ENCODE measurements at regions not wholly inside any gene's neighbourhood (a gene's known extent, or its start where the extent isn't known, plus 50 kb on each side); places are given as distances from the start of the nearest gene placed in this dataset.
"Not testable (repeated sequence)": the region's sequence is repeated elsewhere in the genome, so short reads cannot be mapped to it uniquely, and the experiment has no call there.

DNA sequence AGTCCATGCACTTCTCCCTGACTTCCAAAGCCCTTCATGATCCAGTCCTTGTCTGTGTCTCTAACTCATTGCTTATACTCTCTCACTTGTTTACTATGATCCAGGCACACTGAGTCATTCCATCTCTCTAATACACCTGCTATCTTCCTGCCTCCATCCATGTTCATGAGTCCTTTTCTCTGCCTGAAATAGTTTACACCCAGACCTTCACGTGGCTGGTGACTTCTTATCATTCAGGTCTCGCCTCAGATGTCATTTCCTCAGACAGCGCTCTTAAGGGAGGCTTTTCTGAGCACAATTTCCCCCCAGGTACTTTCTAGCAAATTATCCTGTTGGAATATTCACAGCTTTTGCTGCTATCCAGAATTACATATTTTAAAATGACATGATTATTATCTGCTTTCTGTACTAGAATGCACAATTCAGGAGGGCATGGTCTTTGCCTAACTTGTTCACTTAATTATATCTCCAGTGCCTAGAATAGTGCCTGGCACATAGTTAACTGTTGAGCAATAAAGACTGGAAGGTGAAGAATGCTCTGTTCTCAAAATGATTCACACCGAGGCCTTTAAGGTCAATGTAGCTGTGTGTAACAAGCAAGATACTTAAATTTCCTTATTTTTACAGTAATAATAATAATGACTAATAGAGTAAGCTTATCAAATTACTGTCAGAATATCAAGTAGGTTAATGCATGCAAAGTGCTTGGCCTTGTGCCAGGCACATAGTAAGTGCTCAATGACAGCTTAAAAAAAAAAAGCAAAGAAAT lies 183.7 kb upstream of the SPRY2 start:
- Mint-ChIP-seq H3K4me1 (no peaks in the 10 kb centered on the region), H3K27ac (no peak overlapping the region), H3K9me3 (ENCODE audit: insufficient read depth) (no peaks in the 10 kb centered on the region), H3K4me3 (no peak overlapping the region), H3K27me3 (no peaks in the 10 kb centered on the region)
- H3K36me3 ChIP-seq (replicated peaks in 1 of 2; ENCODE audit: control extremely low read depth in 1 of 2, control insufficient read depth in 1 of 2, extremely low read depth in 1 of 2, insufficient read depth in 2 of 2, low read length in 1 of 2), result no peaks in the 10 kb centered on the region
- no peaks in the 10 kb centered on the region for H4K20me1 ChIP-seq (ENCODE audit: control insufficient read depth, insufficient read depth, low read length, poor library complexity, severe bottlenecking)
- H3K4me1 ChIP-seq (ENCODE audit: control insufficient read depth in 2 of 2, insufficient read depth in 2 of 2, low read length in 2 of 2), result no peaks in the 10 kb centered on the region
- no peak overlapping the region for H2AFZ ChIP-seq (ENCODE audit: insufficient read depth, low read depth, low read length, poor library complexity, severe bottlenecking)
- H3K79me2 ChIP-seq (ENCODE audit: control insufficient read depth, insufficient read depth, low read length), result no peaks in the 10 kb centered on the region
- intact Hi-C loops (cut with micrococcal nuclease), result no loop called here
- H3K9ac ChIP-seq (ENCODE audit: low read length), result no peak overlapping the region
- no peak for TF ChIP-seq EZH2 (IDR thresholded peaks at IDR 0.05; ENCODE audit: borderline replicate concordance, insufficient read depth, low read depth, low read length, poor library complexity, severe bottlenecking)
- H3K27ac ChIP-seq (ENCODE audit: low read length in 2 of 2), result no peak overlapping the region
- WGBS (ENCODE audit: insufficient coverage), result 90% methylated on average over 3 of the region's 4 CpGs
- no peak overlapping the region for H3K4me2 ChIP-seq (replicated peaks; ENCODE audit: low read depth, low read length, poor library complexity, severe bottlenecking)
- ChIA-PET CTCF (no interaction called here), POLR2A (no interaction called here)
- no peak for ATAC-seq (ENCODE audit: low read depth)
- no peaks in the 10 kb centered on the region for H3K27me3 ChIP-seq (replicated peaks in 1 of 4; ENCODE audit: control extremely low read depth in 1 of 4, control insufficient read depth in 3 of 4, insufficient read depth in 4 of 4, low read length in 3 of 4)
- no peak overlapping the region for H3K4me3 ChIP-seq (ENCODE audit: control extremely low read depth in 1 of 5, extremely low read depth in 1 of 5, insufficient read depth in 1 of 5, low read depth in 2 of 5, low read length in 4 of 5)
- no peak for DNase-seq
- no peaks in the 10 kb centered on the region for H3K9me3 ChIP-seq (ENCODE audit: control extremely low read depth in 1 of 3, control insufficient read depth in 2 of 3, insufficient read depth in 1 of 3, low read length in 2 of 3)

DNA sequence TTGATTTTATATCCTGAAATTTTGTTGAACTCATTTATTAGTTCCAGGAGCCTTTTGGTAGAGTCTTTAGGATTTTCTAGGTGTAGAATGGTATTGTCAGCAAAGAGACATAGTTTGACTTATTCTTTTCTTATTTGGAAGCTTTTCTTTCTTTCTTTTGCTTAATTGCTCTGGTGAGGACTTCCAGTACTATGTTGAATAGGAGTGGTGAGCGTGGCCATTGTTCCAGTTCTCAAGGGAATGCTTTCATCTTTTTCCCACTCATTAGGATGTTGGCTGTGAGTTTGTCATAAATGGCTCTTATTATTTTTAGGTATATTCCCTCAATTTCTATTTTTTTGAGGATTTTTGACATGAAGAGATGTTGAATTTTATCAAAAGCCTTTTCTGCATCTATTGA lies 182.2 kb upstream of the SPRY2 start:
- intact Hi-C loops (cut with micrococcal nuclease), result no loop called here
- ChIA-PET CTCF (no interaction called here), POLR2A (no interaction called here)
- no peaks in the 10 kb centered on the region for H3K9me3 ChIP-seq (ENCODE audit: control extremely low read depth in 1 of 3, control insufficient read depth in 2 of 3, insufficient read depth in 1 of 3, low read length in 2 of 3)
- H3K4me2 ChIP-seq (replicated peaks; ENCODE audit: low read depth, low read length, poor library complexity, severe bottlenecking), result no peak overlapping the region
- no peak overlapping the region for H3K27ac ChIP-seq (ENCODE audit: low read length in 2 of 2)
- H3K4me3 Mint-ChIP-seq, result no peak overlapping the region
- H3K36me3 ChIP-seq (replicated peaks in 1 of 2; ENCODE audit: control extremely low read depth in 1 of 2, control insufficient read depth in 1 of 2, extremely low read depth in 1 of 2, insufficient read depth in 2 of 2, low read length in 1 of 2), result no peaks in the 10 kb centered on the region
- no peaks in the 10 kb centered on the region for H3K4me1 ChIP-seq (ENCODE audit: control insufficient read depth in 2 of 2, insufficient read depth in 2 of 2, low read length in 2 of 2)
- no peak for ATAC-seq (ENCODE audit: low read depth)
- no peaks in the 10 kb centered on the region for H3K9me3 Mint-ChIP-seq (ENCODE audit: insufficient read depth)
- no peaks in the 10 kb centered on the region for H3K27me3 ChIP-seq (replicated peaks in 1 of 4; ENCODE audit: control extremely low read depth in 1 of 4, control insufficient read depth in 3 of 4, insufficient read depth in 4 of 4, low read length in 3 of 4)
- H3K4me1 Mint-ChIP-seq, result no peaks in the 10 kb centered on the region
- H3K79me2 ChIP-seq (ENCODE audit: control insufficient read depth, insufficient read depth, low read length), result no peaks in the 10 kb centered on the region
- H3K9ac ChIP-seq (ENCODE audit: low read length), result no peak overlapping the region
- no peak overlapping the region for H2AFZ ChIP-seq (ENCODE audit: insufficient read depth, low read depth, low read length, poor library complexity, severe bottlenecking)
- TF ChIP-seq, protein P1, sequence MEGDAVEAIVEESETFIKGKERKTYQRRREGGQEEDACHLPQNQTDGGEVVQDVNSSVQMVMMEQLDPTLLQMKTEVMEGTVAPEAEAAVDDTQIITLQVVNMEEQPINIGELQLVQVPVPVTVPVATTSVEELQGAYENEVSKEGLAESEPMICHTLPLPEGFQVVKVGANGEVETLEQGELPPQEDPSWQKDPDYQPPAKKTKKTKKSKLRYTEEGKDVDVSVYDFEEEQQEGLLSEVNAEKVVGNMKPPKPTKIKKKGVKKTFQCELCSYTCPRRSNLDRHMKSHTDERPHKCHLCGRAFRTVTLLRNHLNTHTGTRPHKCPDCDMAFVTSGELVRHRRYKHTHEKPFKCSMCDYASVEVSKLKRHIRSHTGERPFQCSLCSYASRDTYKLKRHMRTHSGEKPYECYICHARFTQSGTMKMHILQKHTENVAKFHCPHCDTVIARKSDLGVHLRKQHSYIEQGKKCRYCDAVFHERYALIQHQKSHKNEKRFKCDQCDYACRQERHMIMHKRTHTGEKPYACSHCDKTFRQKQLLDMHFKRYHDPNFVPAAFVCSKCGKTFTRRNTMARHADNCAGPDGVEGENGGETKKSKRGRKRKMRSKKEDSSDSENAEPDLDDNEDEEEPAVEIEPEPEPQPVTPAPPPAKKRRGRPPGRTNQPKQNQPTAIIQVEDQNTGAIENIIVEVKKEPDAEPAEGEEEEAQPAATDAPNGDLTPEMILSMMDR (IDR thresholded peaks at IDR 0.05), result no peak
- no peak for TF ChIP-seq EZH2 (IDR thresholded peaks at IDR 0.05; ENCODE audit: borderline replicate concordance, insufficient read depth, low read depth, low read length, poor library complexity, severe bottlenecking)
- no peaks in the 10 kb centered on the region for H3K27me3 Mint-ChIP-seq
- H4K20me1 ChIP-seq (ENCODE audit: control insufficient read depth, insufficient read depth, low read length, poor library complexity, severe bottlenecking), result no peaks in the 10 kb centered on the region
- H3K4me3 ChIP-seq (ENCODE audit: control extremely low read depth in 1 of 5, extremely low read depth in 1 of 5, insufficient read depth in 1 of 5, low read depth in 2 of 5, low read length in 4 of 5), result no peak overlapping the region
- no peak overlapping the region for H3K27ac Mint-ChIP-seq
- WGBS (ENCODE audit: insufficient coverage), result no CpG with 5 or more reads among the region's 1 CpG
- DNase-seq, result no peak

DNA sequence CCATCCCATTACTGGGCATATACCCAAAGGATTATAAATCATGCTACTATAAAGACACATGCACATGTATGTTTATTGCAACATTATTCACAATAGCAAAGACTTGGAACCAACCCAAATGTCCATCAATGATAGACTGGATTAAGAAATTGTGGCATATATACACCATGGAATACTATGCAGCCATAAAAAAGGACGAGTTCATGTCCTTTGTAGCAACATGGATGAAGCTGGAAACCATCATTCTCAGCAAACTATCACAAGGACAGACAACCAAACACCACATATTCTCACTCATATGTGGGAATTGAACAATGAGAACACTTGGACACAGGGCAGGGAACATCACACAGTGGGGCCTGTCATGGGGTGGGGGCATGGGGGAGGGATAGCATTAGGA lies 181.5 kb upstream of the SPRY2 start:
- no CpG with 5 or more reads among the region's 1 CpG for WGBS (ENCODE audit: insufficient coverage)
- H3K79me2 ChIP-seq (ENCODE audit: control insufficient read depth, insufficient read depth, low read length); H3K27ac Mint-ChIP-seq; CTCF ChIA-PET; intact Hi-C loops (cut with micrococcal nuclease); H3K27me3 Mint-ChIP-seq; H3K9me3 Mint-ChIP-seq (ENCODE audit: insufficient read depth); H3K27me3 ChIP-seq (replicated peaks in 1 of 4; ENCODE audit: control extremely low read depth in 1 of 4, control insufficient read depth in 3 of 4, insufficient read depth in 4 of 4, low read length in 3 of 4); H3K4me3 ChIP-seq (ENCODE audit: control extremely low read depth in 1 of 5, extremely low read depth in 1 of 5, insufficient read depth in 1 of 5, low read depth in 2 of 5, low read length in 4 of 5); H3K27ac ChIP-seq (ENCODE audit: low read length in 2 of 2); H2AFZ ChIP-seq (ENCODE audit: insufficient read depth, low read depth, low read length, poor library complexity, severe bottlenecking); H3K4me2 ChIP-seq (replicated peaks; ENCODE audit: low read depth, low read length, poor library complexity, severe bottlenecking); H3K4me3 Mint-ChIP-seq; H3K4me1 ChIP-seq (ENCODE audit: control insufficient read depth in 2 of 2, insufficient read depth in 2 of 2, low read length in 2 of 2); H3K9ac ChIP-seq (ENCODE audit: low read length); H3K4me1 Mint-ChIP-seq; H3K9me3 ChIP-seq (ENCODE audit: control extremely low read depth in 1 of 3, control insufficient read depth in 2 of 3, insufficient read depth in 1 of 3, low read length in 2 of 3); H4K20me1 ChIP-seq (ENCODE audit: control insufficient read depth, insufficient read depth, low read length, poor library complexity, severe bottlenecking); DNase-seq; H3K36me3 ChIP-seq (replicated peaks in 1 of 2; ENCODE audit: control extremely low read depth in 1 of 2, control insufficient read depth in 1 of 2, extremely low read depth in 1 of 2, insufficient read depth in 2 of 2, low read length in 1 of 2); ATAC-seq (ENCODE audit: low read depth); POLR2A ChIA-PET: not testable (repeated sequence)
